GM12892 (cell line): ENCODE measurements at regions not wholly inside any gene's neighbourhood (a gene's known extent, or its start where the extent isn't known, plus 50 kb on each side); places are given as distances from the start of the nearest gene placed in this dataset.
"Not testable (repeated sequence)": the region's sequence is repeated elsewhere in the genome, so short reads cannot be mapped to it uniquely, and the experiment has no call there.

Experiments
- DNase-seq: peaks from one replicate; pipeline ENCODE4 v3.0.0; 2011; ENCODE audit not compliant: insufficient read length
- FAIRE-seq: peaks from 2 replicates; lab custom pipeline; 2011; peaks lifted over from hg19 to GRCh38; lab: Jason Lieb, UNC
- POLR2A ChIP-seq: IDR thresholded peaks from 2 replicates; pipeline ENCODE4 v1.6.1; 2011; ENCODE audit warnings: low read depth, low read length, control low read depth
- POLR2AphosphoS5 ChIP-seq: IDR thresholded peaks from 2 replicates; pipeline ENCODE4 v1.6.1; 2011; ENCODE audit warnings: low read depth, low read length, control low read depth
- TAF1 ChIP-seq: IDR thresholded peaks from 2 replicates; pipeline ENCODE4 v1.6.1; 2011; ENCODE audit warnings: low read depth, mild to moderate bottlenecking, control low read depth, low read length, borderline replicate concordance

- TF ChIP-seq TAF1 (no peak), POLR2A (no peak), POLR2AphosphoS5 (no peak)
- no peak for FAIRE-seq
- no peak for DNase-seq
Measured at GRCh38 chr4:126364311-126364911, 1049.7 kb downstream of the FAT4 start.

- DNase-seq (no peak), FAIRE-seq (no peak)
- no peak for TF ChIP-seq POLR2AphosphoS5
- no peak for TF ChIP-seq TAF1
- no peak for TF ChIP-seq POLR2A
Measured at GRCh38 chr4:126369076-126369475, 1054.3 kb downstream of the FAT4 start.

- no peak for TF ChIP-seq POLR2A
- TF ChIP-seq POLR2AphosphoS5, result no peak
- TF ChIP-seq TAF1, result no peak
- no peak for FAIRE-seq
Measured at GRCh38 chr4:126372634-126373033, 1057.9 kb downstream of the FAT4 start.

GRCh38 chr4:126375462-126376054, 1060.8 kb downstream of the FAT4 start:
- no peak for TF ChIP-seq TAF1
- TF ChIP-seq POLR2A, result no peak
- no peak for TF ChIP-seq POLR2AphosphoS5
- DNase-seq (no peak), FAIRE-seq (no peak)

More at GRCh38 chr4:126372634-126373033, 1057.9 kb downstream of the FAT4 start:
- DNase-seq, result no peak

GRCh38 chr4:126385954-126386353, 1071.2 kb downstream of the FAT4 start:
- TF ChIP-seq POLR2AphosphoS5, result no peak
- TF ChIP-seq TAF1, result no peak
- TF ChIP-seq POLR2A, result no peak
- no peak for DNase-seq
- no peak for FAIRE-seq

GRCh38 chr4:126386512-126386911, 1071.8 kb downstream of the FAT4 start:
- no peak for FAIRE-seq
- no peak for DNase-seq
- TF ChIP-seq POLR2AphosphoS5 (no peak), POLR2A (no peak), TAF1 (no peak)

GRCh38 chr4:126395664-126396063, 1080.9 kb downstream of the FAT4 start:
- TF ChIP-seq TAF1 (no peak), POLR2AphosphoS5 (no peak), POLR2A (no peak)
- FAIRE-seq (no peak), DNase-seq (no peak)

GRCh38 chr4:126396121-126396520, 1081.4 kb downstream of the FAT4 start:
- FAIRE-seq (no peak), DNase-seq (no peak)
- TF ChIP-seq POLR2A, result no peak
- TF ChIP-seq TAF1, result no peak
- TF ChIP-seq POLR2AphosphoS5, result no peak

GRCh38 chr4:126396703-126397102, 1081.9 kb downstream of the FAT4 start:
- no peak for DNase-seq
- FAIRE-seq, result no peak
- TF ChIP-seq POLR2AphosphoS5 (no peak), TAF1 (no peak), POLR2A (no peak)

GRCh38 chr4:126404549-126404948, 1089.8 kb downstream of the FAT4 start:
- FAIRE-seq, result no peak
- no peak for DNase-seq
- no peak for TF ChIP-seq POLR2A
- TF ChIP-seq TAF1, result no peak
- TF ChIP-seq POLR2AphosphoS5, result no peak

- TF ChIP-seq TAF1 (no peak), POLR2AphosphoS5 (no peak), POLR2A (no peak)
- FAIRE-seq (no peak), DNase-seq (no peak)
Measured at GRCh38 chr4:126405369-126405982, 1090.7 kb downstream of the FAT4 start.

GRCh38 chr4:126409746-126410145, 1095.0 kb downstream of the FAT4 start:
- DNase-seq, result no peak
- TF ChIP-seq TAF1 (no peak), POLR2AphosphoS5 (no peak), POLR2A (no peak)
- no peak for FAIRE-seq

GRCh38 chr4:126411047-126411446, 1096.3 kb downstream of the FAT4 start:
- TF ChIP-seq POLR2A (no peak), TAF1 (no peak), POLR2AphosphoS5 (no peak)
- no peak for DNase-seq
- no peak for FAIRE-seq

- FAIRE-seq, DNase-seq: not testable (repeated sequence)
Measured at GRCh38 chr4:126412310-126412709, 1097.6 kb downstream of the FAT4 start.
